ENCODE measurements at regions not wholly inside any gene's neighbourhood (a gene's known extent, or its start where the extent isn't known, plus 50 kb on each side); places are given as distances from the start of the nearest gene placed in this dataset.

DNA sequence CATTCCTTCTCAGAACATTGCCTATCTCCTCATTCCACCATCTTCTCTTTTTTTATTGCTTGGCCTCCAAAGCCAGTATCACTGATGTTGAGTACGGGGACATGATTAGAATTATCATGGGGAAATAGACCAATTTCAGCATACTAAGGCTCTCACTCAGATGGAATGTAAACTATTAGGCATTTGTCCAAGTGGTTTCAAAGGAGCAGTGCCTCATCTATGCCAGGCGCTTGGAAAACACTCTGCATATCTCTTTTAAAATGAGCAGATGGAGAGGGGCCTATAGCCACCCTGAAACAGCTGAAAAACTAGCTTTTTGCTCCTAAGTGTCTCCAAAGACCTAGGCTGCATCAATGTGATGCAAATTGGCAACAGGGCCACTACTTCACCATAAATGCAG lies 150.8 kb upstream of the DIPK2B start:
- Histone ChIP-seq H3K79me2 (ENCODE audit: insufficient read depth, low read length) (no peaks in the 10 kb centered on the region), H2BK12ac (ENCODE audit: insufficient read length, low read depth, low read length) (no peak overlapping the region), H3K9ac (ENCODE audit: extremely low read depth, insufficient read length, low read length) (no peak overlapping the region), H2BK15ac (ENCODE audit: low read depth, low read length) (no peak overlapping the region), H3K23me2 (ENCODE audit: insufficient read length, low read depth, low read length, poor library complexity, severe bottlenecking) (no peaks in the 10 kb centered on the region), H4K8ac (replicated peaks; ENCODE audit: insufficient read length, low read depth, low read length) (no peak overlapping the region), H2AK5ac (ENCODE audit: insufficient read length, low read length) (no peak overlapping the region), H2AFZ (ENCODE audit: low read length) (no peak overlapping the region), H4K5ac (ENCODE audit: insufficient read length, low read depth, low read length) (no peak overlapping the region), H2BK5ac (ENCODE audit: insufficient read length, low read length) (no peak overlapping the region), H3K4me2 (ENCODE audit: insufficient read depth, insufficient read length, low read length) (no peak overlapping the region), H3K23ac (ENCODE audit: insufficient read length, low read depth, low read length) (no peak overlapping the region), H4K20me1 (ENCODE audit: control insufficient read depth, insufficient read depth, insufficient read length) (no peaks in the 10 kb centered on the region), H3K9me3 (ENCODE audit: control insufficient read depth, low read depth, low read length) (peaks cover 12% of the 10 kb centered on the region), H3K14ac (ENCODE audit: insufficient read depth, low read length) (no peak overlapping the region), H3K79me1 (ENCODE audit: insufficient read depth, low read depth, low read length, poor library complexity, severe bottlenecking) (no peaks in the 10 kb centered on the region), H4K91ac (ENCODE audit: insufficient read length, low read depth, low read length) (no peak overlapping the region), H3K18ac (ENCODE audit: insufficient read length, low read depth, low read length) (no peak overlapping the region), H2BK20ac (ENCODE audit: low read depth, low read length, poor library complexity, severe bottlenecking) (no peak overlapping the region), H3K4ac (ENCODE audit: low read depth, low read length) (no peak overlapping the region), H3K56ac (ENCODE audit: insufficient read length, low read depth, low read length) (no peak overlapping the region), H3K27me3 (ENCODE audit: insufficient read depth, low read length) (no peaks in the 10 kb centered on the region; the same call in 1 of the 2 replicates), H3K4me1 (ENCODE audit: insufficient read depth, low read length) (no peaks in the 10 kb centered on the region), H3K27ac (ENCODE audit: insufficient read length, low read depth, low read length) (no peak overlapping the region), H2BK120ac (ENCODE audit: low read depth, low read length, poor library complexity, severe bottlenecking) (no peak overlapping the region), H3T11ph (ENCODE audit: low read length) (no peak overlapping the region)
- no peaks in the 10 kb centered on the region; the same call in 1 of the 2 replicates for H3K27me3 Mint-ChIP-seq (ENCODE audit: low read depth)
- peaks cover 2 to 15% (median 12%) of the 10 kb centered on the region in 3 experiments for H3K36me3 Mint-ChIP-seq (ENCODE audit: insufficient read depth in 1 of 3, low read depth in 3 of 3)
- DNase-seq: no peak
- peaks cover 66 to 77% of the 10 kb centered on the region in 2 experiments for H3K9me3 Mint-ChIP-seq
- TF ChIP-seq, protein P1, sequence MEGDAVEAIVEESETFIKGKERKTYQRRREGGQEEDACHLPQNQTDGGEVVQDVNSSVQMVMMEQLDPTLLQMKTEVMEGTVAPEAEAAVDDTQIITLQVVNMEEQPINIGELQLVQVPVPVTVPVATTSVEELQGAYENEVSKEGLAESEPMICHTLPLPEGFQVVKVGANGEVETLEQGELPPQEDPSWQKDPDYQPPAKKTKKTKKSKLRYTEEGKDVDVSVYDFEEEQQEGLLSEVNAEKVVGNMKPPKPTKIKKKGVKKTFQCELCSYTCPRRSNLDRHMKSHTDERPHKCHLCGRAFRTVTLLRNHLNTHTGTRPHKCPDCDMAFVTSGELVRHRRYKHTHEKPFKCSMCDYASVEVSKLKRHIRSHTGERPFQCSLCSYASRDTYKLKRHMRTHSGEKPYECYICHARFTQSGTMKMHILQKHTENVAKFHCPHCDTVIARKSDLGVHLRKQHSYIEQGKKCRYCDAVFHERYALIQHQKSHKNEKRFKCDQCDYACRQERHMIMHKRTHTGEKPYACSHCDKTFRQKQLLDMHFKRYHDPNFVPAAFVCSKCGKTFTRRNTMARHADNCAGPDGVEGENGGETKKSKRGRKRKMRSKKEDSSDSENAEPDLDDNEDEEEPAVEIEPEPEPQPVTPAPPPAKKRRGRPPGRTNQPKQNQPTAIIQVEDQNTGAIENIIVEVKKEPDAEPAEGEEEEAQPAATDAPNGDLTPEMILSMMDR (conservative IDR thresholded peaks at IDR 0.05): no peak
- no peak overlapping the region for H3K27ac Mint-ChIP-seq
- no peak overlapping the region for H3K4me3 Mint-ChIP-seq
- H3K4me1 Mint-ChIP-seq: no peaks in the 10 kb centered on the region; a peak in 1 of 4 replicates
- no CpG with 5 or more reads among the region's 2 CpGs for WGBS (ENCODE audit: extremely low coverage, insufficient read length, low lambda C conversion rate)
